ENCODE measurements at regions not wholly inside any gene's neighbourhood (a gene's known extent, or its start where the extent isn't known, plus 50 kb on each side); places are given as distances from the start of the nearest gene placed in this dataset.
"Not testable (repeated sequence)": the region's sequence is repeated elsewhere in the genome, so short reads cannot be mapped to it uniquely, and the experiment has no call there.

DNA sequence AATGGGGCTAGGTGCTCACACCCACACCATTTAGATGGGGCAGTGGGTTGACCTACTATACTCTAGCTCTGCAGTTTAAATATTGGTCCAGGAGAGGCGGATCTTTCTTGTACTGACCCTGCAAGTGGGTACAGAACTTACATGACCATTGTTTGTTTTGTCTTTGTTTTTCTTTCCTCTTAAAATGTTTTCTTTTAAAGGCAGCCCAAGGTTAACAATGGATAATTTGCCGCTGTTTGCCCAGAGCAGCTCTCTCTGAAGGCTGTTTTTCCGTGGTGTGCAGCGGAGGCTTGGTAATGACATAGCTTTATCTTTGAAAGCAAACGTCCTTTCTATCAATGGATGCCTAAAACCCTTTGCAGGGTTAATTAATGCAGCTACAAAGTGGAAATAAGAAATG is 133.3 kb upstream of the MEX3C start:
- DNase-seq, result no peak

DNA sequence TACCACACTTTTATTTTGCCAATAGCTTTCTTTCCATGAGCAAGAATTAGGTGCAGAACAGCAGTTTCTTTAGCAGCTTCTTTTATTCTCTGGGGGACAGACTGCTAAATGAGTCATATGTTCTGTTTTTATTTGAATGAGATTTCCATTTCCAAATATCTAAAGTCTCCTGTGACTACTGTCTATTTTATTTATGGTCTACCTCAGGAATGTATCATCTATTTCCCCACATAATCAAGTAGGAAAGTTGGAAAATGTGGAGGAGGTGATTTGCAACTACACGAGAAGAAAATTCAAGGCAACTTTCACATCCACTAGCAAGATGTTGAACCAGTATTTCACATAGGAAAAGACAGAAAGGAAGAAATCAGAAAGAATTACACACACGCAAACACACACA is 139.9 kb upstream of the MEX3C start:
- DNase-seq, result no peak

DNA sequence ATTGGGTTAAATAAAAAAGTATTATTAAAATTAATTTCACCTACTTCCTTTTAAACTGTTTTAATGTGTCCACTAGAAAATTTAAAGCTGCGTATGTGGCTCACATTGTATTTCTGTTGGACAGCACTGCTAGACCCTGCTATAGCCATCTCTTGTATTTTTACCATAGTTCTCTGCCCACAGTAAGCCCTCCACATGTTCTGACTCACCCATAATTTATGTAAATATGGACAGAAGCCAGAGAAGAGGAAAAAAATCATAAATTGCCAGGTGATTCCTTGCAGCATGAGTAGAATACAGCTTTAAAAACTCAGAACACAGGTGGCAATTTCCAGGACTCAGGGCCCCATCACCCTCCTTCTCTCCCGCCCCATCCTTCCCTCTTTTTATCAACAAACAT is 142.4 kb upstream of the MEX3C start:
- no peak for DNase-seq

- no peak for DNase-seq
These were observed 142.9 kb upstream of the MEX3C start for GRCh38 chr18:51340332-51340731.

- DNase-seq, result no peak
These were observed 145.3 kb upstream of the MEX3C start for GRCh38 chr18:51342815-51343214.

GRCh38 chr18:51345848-51346391 is 148.4 kb upstream of the MEX3C start:
- no peak for DNase-seq

DNA sequence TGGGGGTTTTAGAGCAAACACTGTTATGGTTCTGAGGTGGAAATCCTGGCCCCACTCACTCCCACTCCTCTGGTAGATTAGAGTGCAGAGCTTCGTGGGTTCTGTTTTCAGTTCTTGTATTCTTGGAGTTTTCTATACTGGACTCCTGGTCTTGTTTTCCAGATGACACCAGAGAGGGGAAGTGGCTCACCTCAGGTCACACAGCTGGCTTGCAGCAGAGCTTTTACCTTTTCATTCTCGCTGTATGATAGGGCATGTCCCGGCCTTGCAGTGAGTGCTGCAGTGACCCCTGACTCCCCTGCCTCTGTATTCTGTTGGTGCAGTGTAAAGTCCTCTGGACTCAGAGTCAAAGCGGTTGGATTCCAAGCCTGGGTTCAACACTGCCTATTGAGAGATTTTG is 148.9 kb upstream of the MEX3C start:
- DNase-seq, result no peak

- DNase-seq, result no peak
These were observed 152.6 kb upstream of the MEX3C start for GRCh38 chr18:51350081-51350480.

GRCh38 chr18:51355841-51356240 is 158.4 kb upstream of the MEX3C start:
- no peak for DNase-seq

- not testable (repeated sequence) for DNase-seq
These were observed 162.8 kb upstream of the MEX3C start for GRCh38 chr18:51360301-51360700.

GRCh38 chr18:51361130-51361860 is 163.8 kb upstream of the MEX3C start:
- DNase-seq, result no peak

DNA sequence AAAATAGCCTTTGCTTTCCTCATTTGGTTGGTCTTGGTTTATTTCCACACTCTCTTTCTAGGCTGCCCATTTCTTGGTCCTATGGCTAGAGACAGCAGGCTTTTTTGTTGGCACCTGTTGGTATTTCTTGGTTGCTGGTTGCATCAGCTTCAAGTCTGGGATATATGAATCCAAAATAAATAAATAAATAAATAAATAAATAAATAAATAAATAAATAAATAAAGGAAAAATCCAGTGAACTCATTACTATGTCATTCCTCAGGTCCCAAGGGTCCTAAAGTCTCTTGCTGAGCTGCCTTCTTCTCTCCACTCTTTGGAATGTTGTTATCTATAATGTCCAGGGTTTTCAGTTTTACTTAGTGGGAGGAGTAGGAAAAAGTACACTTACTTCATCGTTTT is 165.9 kb upstream of the MEX3C start:
- no peak for DNase-seq

- no peak for DNase-seq
These were observed 173.5 kb upstream of the MEX3C start for GRCh38 chr18:51370996-51371395.

DNA sequence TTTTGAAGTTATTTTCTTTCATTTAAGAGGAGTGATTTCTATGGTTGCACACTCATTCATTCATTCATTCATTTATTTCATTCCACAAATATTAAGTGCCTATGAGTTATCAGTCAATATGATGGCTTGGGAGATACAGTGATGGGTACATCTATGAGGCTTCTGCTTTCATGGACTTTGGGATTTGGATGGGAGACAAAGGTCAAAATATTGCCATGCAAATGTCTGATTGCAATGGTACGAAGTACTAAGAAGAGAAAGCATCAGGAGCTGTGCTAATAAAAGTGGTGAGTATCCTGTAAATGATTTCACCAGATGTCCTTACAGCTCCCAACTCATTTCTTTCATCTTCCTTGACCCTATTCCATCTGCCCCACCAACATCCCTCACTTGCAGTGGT is 174.4 kb upstream of the MEX3C start:
- DNase-seq, result no peak

DNA sequence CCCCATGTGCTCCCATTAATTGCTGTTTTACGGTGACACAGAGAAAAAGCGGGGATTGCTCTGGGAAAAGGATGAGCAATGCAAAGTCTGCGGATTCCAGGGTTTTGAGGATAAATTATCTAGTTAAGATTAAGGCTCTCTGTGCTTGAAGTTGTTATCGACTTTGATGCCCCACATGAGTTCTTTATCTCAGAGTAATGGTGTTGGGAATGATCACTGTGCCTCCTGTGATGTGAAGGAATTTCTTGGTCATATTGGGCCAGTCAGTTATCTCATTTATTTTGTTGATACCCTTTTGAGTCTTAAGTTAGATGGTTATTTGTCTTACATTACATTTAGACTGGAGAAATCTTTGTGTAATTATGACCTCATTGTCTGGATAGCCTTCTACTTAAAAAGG is 184.6 kb upstream of the MEX3C start:
- no peak for DNase-seq

GRCh38 chr18:51383116-51383515 is 185.6 kb upstream of the MEX3C start:
- no peak for DNase-seq

GRCh38 chr18:51383711-51384110 is 186.2 kb upstream of the MEX3C start:
- DNase-seq, result no peak

GRCh38 chr18:51385270-51385669 is 187.8 kb upstream of the MEX3C start:
- no peak for DNase-seq

DNA sequence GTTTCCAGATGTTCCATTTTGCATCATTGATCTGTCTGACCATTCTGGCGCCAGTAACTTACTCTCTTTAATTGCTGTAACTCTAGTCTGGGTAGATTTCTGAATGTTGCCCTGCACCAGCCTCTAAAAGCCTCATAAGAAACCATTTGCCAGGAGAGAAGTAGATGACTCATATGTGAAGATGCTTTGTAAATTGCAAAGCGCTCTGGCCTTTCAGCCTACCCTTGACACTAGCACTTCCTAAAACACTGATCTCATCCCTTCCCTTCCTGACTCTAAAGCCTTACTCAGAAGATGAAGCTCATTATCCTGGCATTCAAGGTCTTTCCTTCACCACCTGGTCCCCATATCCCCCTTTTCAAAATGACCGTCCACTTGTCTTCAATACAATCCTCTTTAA is 193.2 kb upstream of the MEX3C start:
- DNase-seq, result no peak

GRCh38 chr18:51391215-51391614 is 193.7 kb upstream of the MEX3C start:
- no peak for DNase-seq

GRCh38 chr18:51391731-51392130 is 194.2 kb upstream of the MEX3C start:
- DNase-seq, result no peak

GRCh38 chr18:51397347-51397962 is 200.0 kb upstream of the MEX3C start:
- DNase-seq, result no peak

DNA sequence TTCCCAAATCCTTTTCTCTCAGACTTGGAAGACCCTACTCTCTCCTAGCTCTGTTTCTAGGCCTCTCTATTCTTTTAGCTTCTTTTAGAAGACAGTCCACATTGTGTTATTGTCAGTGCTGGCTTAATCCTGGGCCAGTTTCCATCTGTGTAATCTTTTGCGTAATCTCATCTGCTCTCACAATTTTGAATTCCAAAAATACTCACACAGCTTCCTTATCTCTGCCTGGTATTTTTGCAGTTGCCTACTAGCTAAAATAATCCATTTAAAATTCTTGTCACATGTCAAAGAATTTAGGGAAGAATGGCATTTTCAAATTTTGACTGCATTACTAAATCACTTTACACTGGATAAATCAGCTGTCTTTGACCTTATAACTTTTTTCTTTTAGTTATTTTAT is 200.6 kb upstream of the MEX3C start:
- no peak for DNase-seq

- DNase-seq, result no peak
These were observed 202.1 kb upstream of the MEX3C start for GRCh38 chr18:51399491-51400122.
